Brain microvascular endothelial cell (primary cell): ENCODE measurements at regions not wholly inside any gene's neighbourhood (a gene's known extent, or its start where the extent isn't known, plus 50 kb on each side); places are given as distances from the start of the nearest gene placed in this dataset.

ENCODE experiments used
- DNase-seq: peaks from one replicate; pipeline ENCODE4 v3.0.0-alpha.2; 2020
- H3K27ac ChIP-seq: fragments of 250-450 bp; sonication (Bioruptor Pico); 2 replicates; pipeline ENCODE4 v1.5.1; 2020; ENCODE audit warnings: mild to moderate bottlenecking, moderate library complexity
- H3K27me3 ChIP-seq: fragments of 250-450 bp; sonication (Bioruptor Pico); replicated peaks from 2 replicates; pipeline ENCODE4 v1.5.1; 2020; ENCODE audit warnings: mild to moderate bottlenecking
- H3K36me3 ChIP-seq: fragments of 250-450 bp; sonication (Bioruptor Pico); replicated peaks from 2 replicates; pipeline ENCODE4 v1.5.1; 2020; ENCODE audit warnings: mild to moderate bottlenecking
- H3K4me3 ChIP-seq: 2 replicates; pipeline ENCODE4 v1.5.1; 2011; ENCODE audit warnings: low read depth, mild to moderate bottlenecking, control low read depth, low read length, moderate library complexity
- CTCF ChIP-seq: IDR thresholded peaks from 2 replicates; pipeline ENCODE4 v1.5.1; 2011; ENCODE audit warnings: low read depth, mild to moderate bottlenecking, moderate library complexity, low read length, control low read depth, inconsistent platforms; ENCODE audit errors: missing control alignments
- in situ Hi-C: cut with HindIII; loops from 2 replicates; pipeline ENCODE4 v1.10.0; 2017; ENCODE audit warnings: low sequenced_read_pairs, low pct_ligation_motif_present

- H3K27ac ChIP-seq = no peak overlapping the region
- H3K27me3 ChIP-seq = no peaks in the 10 kb centered on the region
- no peak for DNase-seq
- in situ Hi-C loops = no loop called here
- no peak for TF ChIP-seq CTCF
- no peaks in the 10 kb centered on the region for H3K36me3 ChIP-seq
- no peak overlapping the region for H3K4me3 ChIP-seq
Measured at GRCh38 chr2:203605302-203605701, 70.2 kb upstream of the RAPH1 start.

GRCh38 chr2:203606051-203606450, 71.0 kb upstream of the RAPH1 start:
- no peak for TF ChIP-seq CTCF

GRCh38 chr2:203610558-203610957, 75.5 kb upstream of the RAPH1 start:
- Histone ChIP-seq H3K27me3 (no peaks in the 10 kb centered on the region), H3K4me3 (no peak overlapping the region), H3K36me3 (no peaks in the 10 kb centered on the region), H3K27ac (no peak overlapping the region)
- no peak for TF ChIP-seq CTCF
- DNase-seq = no peak
- in situ Hi-C loops = no loop called here

More at GRCh38 chr2:203606051-203606450, 71.0 kb upstream of the RAPH1 start:
- in situ Hi-C loops = no loop called here
- Histone ChIP-seq H3K4me3 (no peak overlapping the region), H3K27ac (no peak overlapping the region), H3K27me3 (no peaks in the 10 kb centered on the region), H3K36me3 (no peaks in the 10 kb centered on the region)
- no peak for DNase-seq

GRCh38 chr2:203612246-203612645, 77.1 kb upstream of the RAPH1 start:
- TF ChIP-seq CTCF = no peak
- Histone ChIP-seq H3K36me3 (no peaks in the 10 kb centered on the region), H3K27ac (no peak overlapping the region), H3K4me3 (no peak overlapping the region), H3K27me3 (no peaks in the 10 kb centered on the region)
- in situ Hi-C loops = no loop called here
- no peak for DNase-seq

- no peak overlapping the region for H3K4me3 ChIP-seq
- H3K27me3 ChIP-seq = no peaks in the 10 kb centered on the region
Measured at GRCh38 chr2:203619267-203619878, 84.3 kb upstream of the RAPH1 start.

More at GRCh38 chr2:203619267-203619878, 84.3 kb upstream of the RAPH1 start:
- TF ChIP-seq CTCF = no peak
- DNase-seq = no peak
- H3K27ac ChIP-seq = no peak overlapping the region
- in situ Hi-C loops = no loop called here
- no peaks in the 10 kb centered on the region for H3K36me3 ChIP-seq
